GM10248 (cell line): ENCODE measurements at regions not wholly inside any gene's neighbourhood (a gene's known extent, or its start where the extent isn't known, plus 50 kb on each side); places are given as distances from the start of the nearest gene placed in this dataset.

Source experiments
- CTCF ChIA-PET: fragments of 300-600 bp; sonication (Branson Sonifier 250); formaldehyde crosslinking; extraction: SDS; loops from one replicate; lab custom pipeline; 2021; ENCODE audit warnings: antibody characterized with exemption; lab: Yijun Ruan, JAX
- POLR2A ChIA-PET: fragments of 350-650 bp; sonication (Branson Sonifier 250); formaldehyde crosslinking; extraction: SDS; loops from one replicate; lab custom pipeline; 2020; ENCODE audit warnings: antibody characterized with exemption; lab: Yijun Ruan, JAX
- DNase-seq: peaks from one replicate; pipeline ENCODE4 v3.0.0; 2012; ENCODE audit errors: extremely low spot score
- TF ChIP-seq, protein P1 (sequence below): IDR thresholded peaks from 2 replicates; pipeline ENCODE4 v1.5.1; 2012; ENCODE audit warnings: mild to moderate bottlenecking, low read depth; ENCODE audit errors: extremely low read depth, missing control alignments, control extremely low read depth

GRCh38 chr20:10910535-10911178 is 236.9 kb upstream of the JAG1 start:
- POLR2A ChIA-PET = no interaction called here
- TF ChIP-seq, protein P1, sequence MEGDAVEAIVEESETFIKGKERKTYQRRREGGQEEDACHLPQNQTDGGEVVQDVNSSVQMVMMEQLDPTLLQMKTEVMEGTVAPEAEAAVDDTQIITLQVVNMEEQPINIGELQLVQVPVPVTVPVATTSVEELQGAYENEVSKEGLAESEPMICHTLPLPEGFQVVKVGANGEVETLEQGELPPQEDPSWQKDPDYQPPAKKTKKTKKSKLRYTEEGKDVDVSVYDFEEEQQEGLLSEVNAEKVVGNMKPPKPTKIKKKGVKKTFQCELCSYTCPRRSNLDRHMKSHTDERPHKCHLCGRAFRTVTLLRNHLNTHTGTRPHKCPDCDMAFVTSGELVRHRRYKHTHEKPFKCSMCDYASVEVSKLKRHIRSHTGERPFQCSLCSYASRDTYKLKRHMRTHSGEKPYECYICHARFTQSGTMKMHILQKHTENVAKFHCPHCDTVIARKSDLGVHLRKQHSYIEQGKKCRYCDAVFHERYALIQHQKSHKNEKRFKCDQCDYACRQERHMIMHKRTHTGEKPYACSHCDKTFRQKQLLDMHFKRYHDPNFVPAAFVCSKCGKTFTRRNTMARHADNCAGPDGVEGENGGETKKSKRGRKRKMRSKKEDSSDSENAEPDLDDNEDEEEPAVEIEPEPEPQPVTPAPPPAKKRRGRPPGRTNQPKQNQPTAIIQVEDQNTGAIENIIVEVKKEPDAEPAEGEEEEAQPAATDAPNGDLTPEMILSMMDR = no peak
- DNase-seq = no peak
- CTCF ChIA-PET = interaction anchor here (0.9 to 1.1 kb wide), 3 partner anchors 16 to 91 kb away, joined by 3 read pairs; no protein-coding TSS in a partner anchor

GRCh38 chr20:10911298-10911697 is 237.5 kb upstream of the JAG1 start:
- TF ChIP-seq, protein P1 = no peak
- ChIA-PET POLR2A (no interaction called here), CTCF (no interaction called here)
- DNase-seq = no peak

DNA sequence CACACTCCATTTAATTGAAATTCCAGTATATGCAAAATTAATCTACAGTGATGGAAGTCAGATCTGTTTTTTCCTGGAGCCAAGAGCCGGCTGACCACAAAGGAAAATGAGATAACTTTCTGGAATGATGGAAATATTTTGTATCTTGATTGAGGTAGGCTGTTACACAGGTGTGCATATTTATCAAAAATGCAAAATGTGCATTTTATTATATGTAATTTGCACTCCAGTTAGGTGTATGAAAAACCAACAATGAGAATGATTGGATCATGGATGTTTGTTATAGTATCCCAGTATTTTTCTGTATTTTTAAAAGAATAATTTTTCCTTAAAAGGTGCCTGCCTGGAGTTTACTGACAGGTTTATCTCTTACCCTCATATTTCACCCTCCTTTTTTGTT is 242.0 kb upstream of the JAG1 start:
- TF ChIP-seq, protein P1 = no peak
- ChIA-PET CTCF (no interaction called here), POLR2A (no interaction called here)
- DNase-seq = no peak

GRCh38 chr20:10916312-10916711 is 242.5 kb upstream of the JAG1 start:
- no peak for DNase-seq
- ChIA-PET CTCF (no interaction called here), POLR2A (no interaction called here)
- TF ChIP-seq, protein P1 = no peak

GRCh38 chr20:10917826-10918225 is 244.0 kb upstream of the JAG1 start:
- no peak for DNase-seq
- ChIA-PET CTCF (interaction anchor here (2.1 kb wide), 1 partner anchor 13 kb away, joined by 5 read pairs; no protein-coding TSS in a partner anchor), POLR2A (no interaction called here)
- TF ChIP-seq, protein P1 = no peak

GRCh38 chr20:10919396-10920140 is 245.8 kb upstream of the JAG1 start:
- ChIA-PET POLR2A (no interaction called here), CTCF (interaction anchor here (1.2 to 2.1 kb wide), 2 partner anchors 11 to 12 kb away, joined by 4 to 5 read pairs; no protein-coding TSS in a partner anchor)
- TF ChIP-seq, protein P1 = no peak
- DNase-seq = no peak
